Effector memory CD8-positive, alpha-beta T cell (primary cell): ENCODE measurements at regions not wholly inside any gene's neighbourhood (a gene's known extent, or its start where the extent isn't known, plus 50 kb on each side); places are given as distances from the start of the nearest gene placed in this dataset.

Experiments used
- ATAC-seq: fragments of 150-1000 bp; cut with Tn5 transposase; replicated peaks from 2 replicates; pipeline ENCODE4 v1.10.0; 2021; ENCODE audit warnings: mild to moderate bottlenecking, moderate library complexity
- DNase-seq, 3 experiments: peaks; one replicate each; pipeline ENCODE4 v3.0.0; 2021
- H3K27ac Mint-ChIP-seq, 2 donors: one replicate each; pipeline ENCODE4 v1.8.0; 2022; ENCODE audit warnings: mild to moderate bottlenecking in 2 of 2, mixed read lengths in 2 of 2, moderate library complexity in 2 of 2
- H3K27me3 Mint-ChIP-seq, 2 donors: one replicate each; pipeline ENCODE4 v1.8.0; 2022; ENCODE audit warnings: mixed read lengths in 2 of 2
- H3K36me3 Mint-ChIP-seq: one replicate; pipeline ENCODE4 v1.8.0; 2022; ENCODE audit warnings: mild to moderate bottlenecking, moderate library complexity, mixed read lengths; ENCODE audit not compliant: insufficient read depth
- H3K4me1 Mint-ChIP-seq, 2 donors: one replicate each; pipeline ENCODE4 v1.8.0; 2022; ENCODE audit warnings: low read depth in 2 of 2, mixed read lengths in 2 of 2
- H3K4me3 Mint-ChIP-seq, 2 donors: one replicate each; pipeline ENCODE4 v1.8.0; 2022; ENCODE audit warnings: mild to moderate bottlenecking in 2 of 2, mixed read lengths in 2 of 2, moderate library complexity in 2 of 2
- H3K9me3 Mint-ChIP-seq, 2 donors: one replicate each; pipeline ENCODE4 v1.8.0; 2022; ENCODE audit warnings: mixed read lengths in 2 of 2

DNA sequence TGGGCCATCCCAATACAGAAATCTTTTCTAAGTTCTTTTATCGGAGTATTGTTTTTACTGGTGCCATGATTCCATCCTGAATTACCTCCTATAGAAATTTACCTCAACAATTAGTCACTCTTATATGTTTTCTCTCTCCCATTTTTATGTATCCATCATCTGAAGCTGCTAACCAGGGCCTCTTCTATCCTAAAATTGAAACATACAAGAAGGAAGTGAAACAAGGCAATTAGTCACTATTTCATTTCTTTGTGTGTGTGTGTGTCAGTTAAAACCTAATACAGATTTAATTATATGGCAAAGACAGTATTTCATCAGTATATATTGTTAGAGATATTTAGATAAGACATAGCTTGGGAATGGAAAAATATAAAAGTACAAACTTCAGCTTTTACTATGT is 148.4 kb upstream of the AHR start:
- ATAC-seq (no peak), DNase-seq (no peak)
- Mint-ChIP-seq H3K27ac (no peak overlapping the region), H3K36me3 (no peaks in the 10 kb centered on the region), H3K4me1 (peaks cover 1 to 11% of the 10 kb centered on the region in 2 donors), H3K9me3 (no peaks in the 10 kb centered on the region), H3K4me3 (no peak overlapping the region), H3K27me3 (no peaks in the 10 kb centered on the region)

- H3K4me1 Mint-ChIP-seq: peaks cover 1 to 14% of the 10 kb centered on the region in 2 donors
- H3K36me3 Mint-ChIP-seq: no peaks in the 10 kb centered on the region
- H3K27me3 Mint-ChIP-seq: no peaks in the 10 kb centered on the region
- no peak overlapping the region for H3K4me3 Mint-ChIP-seq
- no peaks in the 10 kb centered on the region for H3K9me3 Mint-ChIP-seq
- no peak for ATAC-seq
- DNase-seq: no peak
- no peak overlapping the region for H3K27ac Mint-ChIP-seq
These were observed 145.7 kb upstream of the AHR start for GRCh38 chr7:17152721-17153120.

DNA sequence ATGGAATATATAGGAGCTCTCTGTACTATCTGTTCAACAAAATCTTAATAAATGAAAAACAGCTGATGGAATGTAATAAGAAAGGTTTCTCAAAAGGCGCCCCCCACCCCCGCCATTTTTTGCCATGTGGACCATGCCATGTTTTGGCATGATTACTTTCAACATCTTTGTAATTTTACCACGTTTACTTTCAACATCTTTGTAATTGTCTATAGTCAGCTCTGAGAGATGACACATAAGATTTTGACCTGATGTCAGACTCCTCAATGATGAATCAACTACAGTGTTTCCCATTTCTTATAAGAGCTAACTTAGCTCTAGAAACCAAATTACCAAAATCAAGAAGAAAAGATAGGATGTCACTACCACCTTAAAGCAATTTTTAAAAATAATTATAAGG is 144.9 kb upstream of the AHR start:
- Mint-ChIP-seq H3K36me3 (no peaks in the 10 kb centered on the region), H3K4me3 (no peak overlapping the region), H3K27ac (no peak overlapping the region), H3K27me3 (no peaks in the 10 kb centered on the region), H3K4me1 (peaks cover 1 to 14% of the 10 kb centered on the region in 2 donors), H3K9me3 (no peaks in the 10 kb centered on the region)
- no peak for ATAC-seq
- DNase-seq: no peak

GRCh38 chr7:17155529-17155928 is 142.9 kb upstream of the AHR start:
- Mint-ChIP-seq H3K27me3 (no peaks in the 10 kb centered on the region), H3K27ac (no peak overlapping the region), H3K4me3 (no peak overlapping the region), H3K4me1 (peaks cover 4 to 14% of the 10 kb centered on the region in 2 donors), H3K9me3 (no peaks in the 10 kb centered on the region), H3K36me3 (no peaks in the 10 kb centered on the region)
- ATAC-seq: no peak
- DNase-seq: no peak

GRCh38 chr7:17158261-17158660 is 140.2 kb upstream of the AHR start:
- DNase-seq (no peak), ATAC-seq (no peak)
- Mint-ChIP-seq H3K36me3 (no peaks in the 10 kb centered on the region), H3K4me3 (no peak overlapping the region), H3K27ac (no peak overlapping the region), H3K4me1 (peaks cover 11 to 17% of the 10 kb centered on the region in 2 donors), H3K9me3 (no peaks in the 10 kb centered on the region), H3K27me3 (no peaks in the 10 kb centered on the region)

- no peaks in the 10 kb centered on the region for H3K36me3 Mint-ChIP-seq
- peak overlapping the region in 1 of 2 donors; percentile 29 for H3K27ac Mint-ChIP-seq
- no peaks in the 10 kb centered on the region for H3K27me3 Mint-ChIP-seq
- DNase-seq: no peak
- H3K4me3 Mint-ChIP-seq: no peak overlapping the region
- H3K4me1 Mint-ChIP-seq: peaks cover 11% of the 10 kb centered on the region in 2 donors
- no peaks in the 10 kb centered on the region for H3K9me3 Mint-ChIP-seq
- ATAC-seq: no peak
These were observed 138.9 kb upstream of the AHR start for GRCh38 chr7:17159500-17160037.

DNA sequence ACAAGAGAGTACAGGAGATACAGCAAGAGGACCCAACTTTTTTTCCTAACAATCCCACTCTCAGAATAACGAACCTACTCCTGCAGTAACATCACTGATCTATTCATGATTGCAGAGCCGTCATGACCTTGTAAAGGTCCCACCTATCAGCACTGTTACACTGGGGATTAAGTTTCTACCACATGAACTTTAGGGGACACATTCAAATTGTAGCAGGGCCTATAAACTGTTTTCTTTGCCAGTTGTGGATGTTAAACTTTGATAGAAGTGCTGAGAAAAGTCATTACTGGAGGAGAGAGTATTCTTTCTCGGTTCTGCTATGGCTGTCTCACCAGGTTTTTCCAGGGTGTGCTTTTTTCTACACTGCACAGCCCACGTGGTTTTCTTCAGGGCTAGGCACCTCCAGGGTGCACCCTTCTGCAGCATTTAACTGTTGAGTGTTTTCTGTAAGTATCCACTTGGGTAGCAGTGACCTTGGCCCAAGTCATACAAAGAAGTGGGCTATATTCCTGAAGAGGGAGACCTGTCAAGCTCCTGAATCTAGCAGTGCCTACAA is 131.6 kb upstream of the AHR start:
- no peaks in the 10 kb centered on the region for H3K27me3 Mint-ChIP-seq
- H3K4me3 Mint-ChIP-seq: no peak overlapping the region
- ATAC-seq (no peak), DNase-seq (no peak)
- H3K4me1 Mint-ChIP-seq: peaks cover 11 to 21% of the 10 kb centered on the region in 2 donors
- no peaks in the 10 kb centered on the region for H3K36me3 Mint-ChIP-seq
- no peaks in the 10 kb centered on the region for H3K9me3 Mint-ChIP-seq
- H3K27ac Mint-ChIP-seq: no peak overlapping the region

- H3K27ac Mint-ChIP-seq: no peak overlapping the region
- no peaks in the 10 kb centered on the region for H3K9me3 Mint-ChIP-seq
- DNase-seq (no peak), ATAC-seq (no peak)
- no peaks in the 10 kb centered on the region for H3K27me3 Mint-ChIP-seq
- peaks cover 3 to 13% of the 10 kb centered on the region in 2 donors for H3K4me1 Mint-ChIP-seq
- no peaks in the 10 kb centered on the region for H3K36me3 Mint-ChIP-seq
- H3K4me3 Mint-ChIP-seq: no peak overlapping the region
These were observed 130.0 kb upstream of the AHR start for GRCh38 chr7:17168416-17168815.

- peaks cover 3 to 13% of the 10 kb centered on the region in 2 donors for H3K4me1 Mint-ChIP-seq
- H3K4me3 Mint-ChIP-seq: no peak overlapping the region
- ATAC-seq (no peak), DNase-seq (no peak)
- H3K9me3 Mint-ChIP-seq: no peaks in the 10 kb centered on the region
- H3K27ac Mint-ChIP-seq: no peak overlapping the region
- H3K27me3 Mint-ChIP-seq: peaks cover 0 to 4% of the 10 kb centered on the region in 2 donors
- H3K36me3 Mint-ChIP-seq: no peaks in the 10 kb centered on the region
These were observed 127.0 kb upstream of the AHR start for GRCh38 chr7:17171427-17171826.

GRCh38 chr7:17176371-17177032 is 122.0 kb upstream of the AHR start:
- no peaks in the 10 kb centered on the region for H3K36me3 Mint-ChIP-seq
- H3K4me1 Mint-ChIP-seq: no peaks in the 10 kb centered on the region
- no peak for DNase-seq
- H3K4me3 Mint-ChIP-seq: no peak overlapping the region
- peaks cover 0 to 6% of the 10 kb centered on the region in 2 donors for H3K27me3 Mint-ChIP-seq
- no peak overlapping the region for H3K27ac Mint-ChIP-seq
- no peaks in the 10 kb centered on the region for H3K9me3 Mint-ChIP-seq
- ATAC-seq: no peak

DNA sequence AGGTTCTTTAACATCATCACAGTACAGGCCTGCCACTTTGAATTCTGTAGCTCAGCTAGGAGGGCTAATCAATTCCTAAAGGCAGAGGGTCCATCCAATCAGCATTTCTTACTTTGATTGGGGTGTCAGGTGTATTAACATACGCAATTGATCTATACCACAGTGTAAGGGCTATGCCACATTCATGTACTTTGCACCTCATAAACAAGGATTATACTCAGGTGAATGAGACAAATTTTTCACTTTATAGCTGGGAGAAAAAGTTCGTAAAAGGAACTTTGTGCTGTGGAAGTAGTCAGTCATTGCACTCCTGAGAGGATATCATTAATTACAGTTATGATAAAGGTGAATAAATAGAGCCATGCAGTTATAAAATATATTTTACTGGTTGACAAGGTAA is 119.9 kb upstream of the AHR start:
- no peaks in the 10 kb centered on the region for H3K36me3 Mint-ChIP-seq
- ATAC-seq (no peak), DNase-seq (no peak)
- H3K4me3 Mint-ChIP-seq: no peak overlapping the region
- H3K27ac Mint-ChIP-seq: no peak overlapping the region
- H3K4me1 Mint-ChIP-seq: no peaks in the 10 kb centered on the region
- H3K9me3 Mint-ChIP-seq: no peaks in the 10 kb centered on the region
- H3K27me3 Mint-ChIP-seq: peaks cover 0 to 6% of the 10 kb centered on the region in 2 donors

- Mint-ChIP-seq H3K36me3 (no peaks in the 10 kb centered on the region), H3K4me3 (no peak overlapping the region), H3K9me3 (no peaks in the 10 kb centered on the region), H3K27ac (no peak overlapping the region), H3K27me3 (peaks cover 0 to under 1% of the 10 kb centered on the region in 2 donors), H3K4me1 (peaks cover 0 to 7% of the 10 kb centered on the region in 2 donors)
- DNase-seq: no peak
- ATAC-seq: no peak
These were observed 117.0 kb upstream of the AHR start for GRCh38 chr7:17181482-17181881.

DNA sequence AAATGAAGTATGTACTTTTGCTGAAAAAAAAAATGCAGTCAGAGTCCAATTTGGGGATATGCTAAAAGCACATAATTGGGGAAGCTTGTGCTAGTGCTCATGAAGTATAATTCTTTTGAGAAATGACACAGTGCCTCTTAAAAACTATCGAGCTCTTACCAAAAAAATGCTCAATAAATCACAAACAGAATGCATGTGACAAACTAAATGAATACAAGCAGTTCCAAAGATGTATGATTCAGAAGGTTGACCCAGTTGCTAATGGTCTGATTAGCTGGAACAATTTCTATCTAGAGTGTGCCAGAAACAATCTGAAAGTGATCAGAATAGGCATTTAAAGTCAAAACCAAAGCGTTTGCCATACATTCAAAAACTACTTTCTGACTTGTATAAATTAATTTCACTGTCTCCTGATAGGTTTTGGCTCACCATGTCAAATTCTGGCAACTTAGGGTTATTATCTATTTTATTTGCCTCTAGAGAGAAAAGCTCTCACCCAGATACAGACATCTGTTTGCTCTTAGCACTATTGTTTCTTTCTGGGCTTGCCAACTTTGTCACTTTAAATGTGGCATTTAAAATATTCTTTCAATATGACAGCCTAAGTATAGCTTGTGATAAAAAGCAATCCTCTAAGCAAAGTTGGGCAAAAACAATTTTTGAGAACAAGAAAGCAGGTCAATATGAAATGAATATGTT is 114.7 kb upstream of the AHR start:
- ATAC-seq (no peak), DNase-seq (no peak)
- Mint-ChIP-seq H3K36me3 (no peaks in the 10 kb centered on the region), H3K4me3 (no peak overlapping the region), H3K9me3 (no peaks in the 10 kb centered on the region), H3K27me3 (no peaks in the 10 kb centered on the region), H3K27ac (no peak overlapping the region), H3K4me1 (peaks cover 2 to 7% of the 10 kb centered on the region in 2 donors)
